Panc1 (cell line): ENCODE measurements at regions not wholly inside any gene's neighbourhood (a gene's known extent, or its start where the extent isn't known, plus 50 kb on each side); places are given as distances from the start of the nearest gene placed in this dataset.

Experiments
- CTCF ChIP-seq: fragments of 450-650 bp; IDR thresholded peaks from 2 replicates; pipeline ENCODE4 v1.5.1; 2017; ENCODE audit warnings: mild to moderate bottlenecking
- POLR2AphosphoS5 ChIP-seq: IDR thresholded peaks from 2 replicates; pipeline ENCODE4 v1.6.1; 2012; ENCODE audit warnings: mild to moderate bottlenecking, low read depth, low read length, moderate library complexity
- REST ChIP-seq, 2 experiments: IDR thresholded peaks; 2 replicates each; pipeline ENCODE4 v1.6.1; 2011 to 2012; ENCODE audit warnings: low read depth in 2 of 2, control low read depth in 1 of 2, low read length in 1 of 2, mild to moderate bottlenecking in 1 of 2, moderate library complexity in 1 of 2; ENCODE audit not compliant: insufficient read depth in 1 of 2
- SIN3A ChIP-seq: IDR thresholded peaks from 2 replicates; pipeline ENCODE4 v1.6.1; 2012; ENCODE audit warnings: low read depth, mild to moderate bottlenecking, low read length, moderate library complexity, borderline replicate concordance; ENCODE audit not compliant: insufficient read depth

- TF ChIP-seq CTCF (no peak), POLR2AphosphoS5 (no peak), REST (IDR thresholded peaks at IDR 0.05; ENCODE audit: insufficient read depth in 1 of 2, low read depth in 2 of 2, low read length in 1 of 2) (no peak), SIN3A (no peak)
Measured at GRCh38 chr6:67411036-67411435, 1224.0 kb upstream of the ADGRB3 start.
